GM18520 (cell line): ENCODE measurements at regions not wholly inside any gene's neighbourhood (a gene's known extent, or its start where the extent isn't known, plus 50 kb on each side); places are given as distances from the start of the nearest gene placed in this dataset.
"Not testable (repeated sequence)": the region's sequence is repeated elsewhere in the genome, so short reads cannot be mapped to it uniquely, and the experiment has no call there.

ENCODE experiments used
- ATAC-seq: cut with Tn5 transposase; IDR thresholded peaks from one replicate; pipeline ENCODE4 v1.9.1; 2021; ENCODE audit not compliant: unreplicated experiment

DNA sequence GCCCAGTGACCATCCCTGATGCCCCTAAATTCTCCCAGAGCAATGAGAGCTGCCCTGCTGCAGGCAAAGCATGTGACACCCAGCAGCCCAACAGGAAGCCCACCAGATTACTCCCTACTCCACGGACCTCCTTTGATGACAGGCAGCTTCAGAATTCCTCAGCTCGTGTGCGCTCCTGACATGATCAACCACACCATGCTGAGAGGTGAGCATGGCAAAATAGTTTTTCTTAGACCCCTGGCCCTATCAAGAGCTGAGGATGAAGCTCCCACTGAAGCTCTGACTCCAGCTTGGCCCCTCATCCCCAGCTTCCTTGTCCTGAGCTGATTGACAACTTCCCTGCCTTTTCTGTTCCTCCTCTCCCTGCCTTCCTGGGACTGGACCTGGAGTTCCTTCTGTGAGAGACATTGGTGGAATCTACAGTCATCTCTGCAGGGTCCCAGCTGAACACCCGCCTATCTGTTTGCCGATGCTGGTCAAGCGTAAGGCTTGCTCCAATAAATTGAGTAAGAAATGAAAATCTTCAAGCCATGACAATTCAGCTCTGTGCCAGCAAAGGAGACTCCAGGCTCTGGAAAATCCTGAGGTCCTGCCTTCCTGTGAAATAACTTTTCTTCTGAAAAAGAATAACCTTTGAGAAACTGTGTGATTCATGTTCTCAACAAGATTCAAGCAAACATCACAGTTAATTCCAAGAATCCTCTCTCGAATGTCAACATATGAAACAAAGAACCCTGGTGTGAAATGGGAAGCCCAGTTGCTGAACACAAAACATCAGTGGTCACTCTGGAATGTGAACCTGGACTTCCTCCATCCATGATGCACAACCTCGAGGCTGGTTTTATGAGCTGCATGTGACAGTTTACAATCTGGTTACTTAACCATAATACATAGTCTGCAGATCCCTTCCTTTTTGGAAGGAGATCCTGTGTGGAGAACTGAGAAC, 201.1 kb downstream of the SPP2 start:
- no peak for ATAC-seq

- ATAC-seq = no peak
Measured at GRCh38 chr2:234250926-234251325, 200.4 kb downstream of the SPP2 start.

GRCh38 chr2:234249873-234250272, 199.4 kb downstream of the SPP2 start:
- ATAC-seq = no peak

DNA sequence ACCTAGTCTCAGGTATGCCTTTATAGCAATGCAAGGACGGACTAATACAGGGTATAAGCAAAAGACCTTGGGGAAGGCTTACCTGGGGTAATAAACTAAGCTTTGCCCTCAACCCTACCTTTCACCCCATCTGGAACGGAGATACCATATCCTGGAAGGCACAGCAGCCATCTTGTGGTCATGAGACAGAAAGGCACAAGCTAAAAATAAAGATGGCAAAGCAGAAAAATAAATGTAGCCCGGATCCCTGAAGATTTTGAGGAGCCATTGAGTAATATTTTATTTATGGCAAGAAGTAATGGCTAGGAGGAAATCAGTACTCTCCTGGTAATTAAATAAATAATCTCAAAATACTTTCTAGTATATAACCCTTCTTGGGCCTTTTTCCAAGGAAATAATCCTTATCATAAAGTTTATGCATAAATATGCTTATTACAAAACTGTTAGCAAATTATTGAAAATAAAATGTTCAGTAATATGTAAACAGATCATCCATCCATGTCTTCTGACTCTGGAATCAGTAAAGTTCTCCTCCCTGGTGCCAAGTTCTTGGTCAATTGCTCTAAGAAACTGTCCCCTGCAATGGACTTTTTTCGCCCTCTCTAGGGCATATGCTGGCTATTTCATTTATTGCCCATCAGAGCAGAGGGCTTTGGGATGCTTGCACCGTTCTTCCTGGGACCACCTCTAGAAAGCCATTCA, 198.7 kb downstream of the SPP2 start:
- ATAC-seq = no peak

GRCh38 chr2:234248213-234248710, 197.8 kb downstream of the SPP2 start:
- not testable (repeated sequence) for ATAC-seq

- ATAC-seq = no peak
Measured at GRCh38 chr2:234247453-234248180, 197.1 kb downstream of the SPP2 start.

DNA sequence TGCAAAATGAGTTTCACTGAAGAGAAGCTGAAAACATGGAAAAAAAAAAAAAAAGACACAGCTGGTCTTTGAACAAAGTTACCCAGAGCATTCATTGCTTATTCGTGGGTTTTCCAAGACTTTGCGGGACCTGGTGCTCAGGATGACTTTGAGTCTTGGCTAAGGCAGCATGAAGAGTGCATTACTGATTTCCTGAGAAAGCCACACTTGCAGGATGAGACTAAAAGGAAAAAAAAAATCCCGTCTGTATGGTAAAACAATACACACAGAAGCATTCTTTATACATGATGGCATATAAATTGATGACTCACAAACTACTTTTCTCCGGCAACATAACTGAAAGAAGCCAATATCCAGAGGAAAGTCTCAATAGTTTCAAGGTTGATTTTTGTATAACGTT, 195.4 kb downstream of the SPP2 start:
- no peak for ATAC-seq

- no peak for ATAC-seq
Measured at GRCh38 chr2:234243871-234244565, 193.5 kb downstream of the SPP2 start.

DNA sequence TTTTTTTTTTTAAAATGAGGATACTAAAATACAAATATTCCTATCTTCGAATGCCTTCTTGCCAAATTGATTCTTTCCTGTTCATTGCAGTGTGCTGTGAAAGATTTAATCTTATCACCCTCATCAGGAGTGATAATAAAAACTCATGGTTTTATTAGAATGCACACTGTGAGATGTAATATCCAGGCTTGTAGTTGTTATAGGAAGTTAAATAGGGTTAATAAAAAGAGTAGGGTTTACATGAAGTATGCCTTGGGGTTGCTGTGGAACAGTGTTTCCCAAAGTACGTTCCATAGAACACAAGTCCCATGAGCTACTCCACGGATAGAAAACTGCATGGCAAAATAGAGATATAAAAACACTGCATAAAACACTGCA, 191.9 kb downstream of the SPP2 start:
- no peak for ATAC-seq

- no peak for ATAC-seq
Measured at GRCh38 chr2:234241656-234242458, 191.4 kb downstream of the SPP2 start.

DNA sequence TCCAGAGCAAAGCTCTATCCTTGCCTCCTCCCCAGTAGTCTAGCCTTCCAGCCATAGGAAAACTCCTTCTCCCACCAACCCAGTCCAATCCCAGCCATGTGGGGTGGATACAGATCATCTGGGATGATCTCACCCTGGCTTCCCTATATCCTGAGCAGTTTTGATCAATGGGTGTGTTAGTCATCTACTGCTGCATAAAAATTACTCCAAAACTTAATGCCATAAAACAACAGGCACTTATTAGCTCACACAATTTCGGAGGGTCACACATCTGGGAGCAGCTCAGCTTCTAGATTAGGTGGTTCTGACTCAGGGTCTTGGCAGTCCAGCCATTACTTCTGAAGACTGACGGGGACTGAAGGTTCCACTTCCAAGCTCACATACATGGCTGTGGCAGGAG, 190.4 kb downstream of the SPP2 start:
- no peak for ATAC-seq

GRCh38 chr2:234235191-234235590, 184.7 kb downstream of the SPP2 start:
- no peak for ATAC-seq

DNA sequence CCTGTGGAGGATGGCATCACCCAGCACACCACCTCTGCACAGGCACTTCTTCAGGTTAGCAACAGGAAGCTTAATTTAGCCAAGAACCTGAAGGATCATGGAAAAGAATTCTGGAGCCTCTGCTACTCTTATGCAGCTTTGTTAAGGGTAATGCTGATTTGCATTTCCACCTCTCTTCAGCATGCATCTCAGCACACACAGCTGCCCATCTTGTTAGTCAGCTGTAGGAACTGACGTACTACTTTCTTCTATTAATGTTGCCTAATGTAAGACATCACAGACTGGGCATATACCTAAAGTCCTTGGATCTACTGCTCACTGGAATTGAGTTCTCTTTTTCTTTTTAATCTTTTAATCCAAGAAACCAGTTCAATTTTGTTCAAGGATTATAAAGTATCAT, 181.0 kb downstream of the SPP2 start:
- no peak for ATAC-seq

DNA sequence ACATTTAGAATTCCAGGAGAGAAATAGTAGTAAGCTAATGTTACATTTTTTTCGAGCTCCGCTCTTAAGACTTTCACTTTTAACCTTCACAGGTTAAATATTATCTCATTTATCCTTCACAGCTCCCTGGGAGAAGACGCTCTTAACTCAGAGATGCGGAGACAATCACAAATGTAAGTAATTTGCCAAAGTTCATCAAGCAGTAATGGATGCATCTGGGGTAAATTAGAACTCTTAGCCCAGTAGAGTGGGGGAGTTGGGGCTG, 168.5 kb downstream of the SPP2 start:
- no peak for ATAC-seq

DNA sequence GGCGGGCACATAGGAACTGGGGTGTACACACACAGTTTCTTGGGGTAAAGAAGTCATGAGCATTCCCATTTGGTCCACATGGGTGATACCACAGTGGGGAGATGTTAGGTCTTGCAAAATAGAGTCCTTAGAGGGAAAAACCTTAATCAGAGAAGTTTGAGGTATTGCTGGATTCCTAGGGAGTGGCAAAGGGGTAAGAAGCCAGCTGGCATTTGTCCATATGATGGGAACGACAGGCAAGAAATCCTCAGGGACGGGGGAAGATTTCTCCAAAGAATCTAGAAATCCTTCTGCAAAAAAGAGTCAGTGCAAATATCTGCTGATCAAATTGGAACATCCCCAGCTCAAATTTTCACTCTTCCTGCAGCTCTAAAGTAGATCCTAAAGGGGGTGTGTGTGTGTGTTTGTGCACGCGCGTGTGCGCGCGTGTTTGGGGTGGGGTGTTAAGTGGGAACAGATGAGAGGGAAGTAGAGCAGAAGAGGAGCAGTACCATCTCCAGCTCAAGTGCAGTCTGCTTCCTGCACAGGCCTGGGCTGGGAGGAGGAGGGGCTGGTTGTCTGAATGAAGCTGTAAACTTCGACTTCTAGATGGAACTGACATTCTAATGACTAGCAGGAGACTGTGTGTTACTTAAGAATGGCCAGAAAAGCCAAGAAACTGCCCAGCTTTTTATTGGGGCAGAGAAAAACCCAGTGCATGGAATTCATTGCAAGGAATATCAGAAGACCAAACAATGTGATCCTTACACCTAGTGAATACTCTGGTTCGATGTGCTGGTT, 168.0 kb downstream of the SPP2 start:
- no peak for ATAC-seq

DNA sequence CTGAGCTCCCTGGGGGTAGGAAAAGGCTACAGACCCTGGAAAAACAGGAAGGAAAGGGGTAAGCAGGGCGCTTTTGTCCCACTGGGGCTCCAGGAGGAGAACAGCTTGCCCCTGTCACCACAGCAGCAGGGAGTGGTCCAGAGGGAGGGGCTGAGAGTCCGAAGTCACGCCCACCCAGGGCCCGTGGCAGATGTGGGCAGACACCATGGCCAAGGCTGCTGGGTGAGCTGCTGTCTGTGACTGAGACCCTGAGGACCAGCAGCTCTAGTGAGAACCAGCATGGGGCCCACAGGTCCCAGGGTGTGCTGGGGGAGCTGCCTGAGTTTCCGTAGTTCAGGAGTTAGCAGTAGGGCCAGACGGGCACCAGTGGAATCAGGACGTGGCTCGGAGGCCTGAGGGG, 162.0 kb downstream of the SPP2 start:
- ATAC-seq = no peak

GRCh38 chr2:234211797-234212196, 161.3 kb downstream of the SPP2 start:
- no peak for ATAC-seq

DNA sequence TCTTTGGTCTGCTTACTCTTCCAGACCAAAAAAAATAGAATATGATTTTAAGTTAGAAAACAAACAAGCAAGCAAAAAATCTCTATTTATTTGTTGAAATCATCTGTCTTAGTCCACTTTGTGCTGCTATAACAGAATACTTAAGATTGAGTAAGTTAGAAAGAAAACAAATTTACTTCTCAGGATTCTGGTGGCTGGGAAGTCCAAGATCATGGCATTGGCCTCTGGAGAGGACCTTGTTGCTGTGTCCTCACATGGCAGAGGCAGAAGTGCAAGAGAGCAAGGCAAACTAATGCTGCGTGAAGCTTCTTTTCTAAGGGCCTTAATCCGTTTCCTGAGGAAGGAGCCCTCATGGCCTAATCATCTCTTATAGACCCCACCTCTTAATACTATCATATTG, 156.2 kb downstream of the SPP2 start:
- ATAC-seq = no peak

DNA sequence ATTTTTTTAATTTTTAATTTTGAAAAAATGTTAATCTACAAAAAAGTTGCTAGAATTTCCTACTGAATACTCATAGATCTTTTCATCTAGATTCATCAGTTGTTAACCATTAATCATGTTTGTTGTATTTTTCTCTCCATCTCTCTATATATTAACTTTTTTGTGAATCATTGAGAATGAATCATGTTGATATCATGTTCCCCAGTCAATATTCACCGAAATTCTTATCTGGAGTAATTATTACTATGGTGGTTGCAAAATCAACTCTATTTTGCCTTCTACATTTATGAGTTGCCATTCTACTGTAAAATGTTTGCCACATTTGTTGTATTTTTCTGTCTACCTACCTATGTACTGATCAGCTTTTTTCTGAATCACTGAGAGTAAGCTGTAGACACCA, 154.0 kb downstream of the SPP2 start:
- ATAC-seq = no peak
